ENCODE measurements at regions not wholly inside any gene's neighbourhood (a gene's known extent, or its start where the extent isn't known, plus 50 kb on each side); places are given as distances from the start of the nearest gene placed in this dataset.

DNA sequence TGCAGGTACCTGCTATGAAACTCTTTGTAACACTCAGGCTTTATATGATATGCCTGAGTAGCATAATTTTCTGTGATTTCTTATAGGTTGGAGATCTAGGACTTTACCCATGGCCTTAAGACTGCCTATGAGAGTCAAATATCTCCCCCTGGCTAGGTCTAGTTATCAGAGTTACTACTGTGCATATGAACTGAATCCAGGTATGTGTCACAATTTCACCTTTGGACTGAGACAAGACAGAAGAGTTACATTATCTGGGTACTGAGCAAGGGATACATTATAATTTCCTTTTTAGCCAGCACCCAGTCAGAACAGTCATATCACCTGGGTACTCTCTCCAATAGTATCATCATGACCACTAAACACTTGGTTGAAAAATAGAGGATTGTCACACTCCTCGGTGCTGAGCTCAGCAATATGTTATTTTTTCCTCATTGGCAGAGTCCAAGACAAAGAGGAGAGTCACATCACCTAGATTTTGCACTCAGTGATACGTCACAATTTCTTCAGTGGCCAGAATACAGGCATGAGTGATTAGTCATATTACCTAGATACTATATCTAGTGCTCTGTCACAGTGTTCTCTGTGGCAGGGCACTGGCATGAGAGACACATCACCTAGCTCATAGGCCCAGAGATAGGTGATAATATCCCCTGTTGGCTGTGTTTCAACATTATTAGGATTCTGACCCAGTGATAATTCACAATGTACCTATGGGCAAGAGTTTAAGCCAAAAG lies 1027.6 kb upstream of the AMELY start:
- no peaks in the 10 kb centered on the region for H3K9me3 ChIP-seq
- H3K27ac ChIP-seq: no peak overlapping the region
- TF ChIP-seq, protein P1, sequence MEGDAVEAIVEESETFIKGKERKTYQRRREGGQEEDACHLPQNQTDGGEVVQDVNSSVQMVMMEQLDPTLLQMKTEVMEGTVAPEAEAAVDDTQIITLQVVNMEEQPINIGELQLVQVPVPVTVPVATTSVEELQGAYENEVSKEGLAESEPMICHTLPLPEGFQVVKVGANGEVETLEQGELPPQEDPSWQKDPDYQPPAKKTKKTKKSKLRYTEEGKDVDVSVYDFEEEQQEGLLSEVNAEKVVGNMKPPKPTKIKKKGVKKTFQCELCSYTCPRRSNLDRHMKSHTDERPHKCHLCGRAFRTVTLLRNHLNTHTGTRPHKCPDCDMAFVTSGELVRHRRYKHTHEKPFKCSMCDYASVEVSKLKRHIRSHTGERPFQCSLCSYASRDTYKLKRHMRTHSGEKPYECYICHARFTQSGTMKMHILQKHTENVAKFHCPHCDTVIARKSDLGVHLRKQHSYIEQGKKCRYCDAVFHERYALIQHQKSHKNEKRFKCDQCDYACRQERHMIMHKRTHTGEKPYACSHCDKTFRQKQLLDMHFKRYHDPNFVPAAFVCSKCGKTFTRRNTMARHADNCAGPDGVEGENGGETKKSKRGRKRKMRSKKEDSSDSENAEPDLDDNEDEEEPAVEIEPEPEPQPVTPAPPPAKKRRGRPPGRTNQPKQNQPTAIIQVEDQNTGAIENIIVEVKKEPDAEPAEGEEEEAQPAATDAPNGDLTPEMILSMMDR (IDR thresholded peaks at IDR 0.05): no peak
- TF ChIP-seq EP300 (IDR thresholded peaks at IDR 0.05) (no peak), POLR2A (IDR thresholded peaks at IDR 0.05) (no peak), POLR2AphosphoS5 (IDR thresholded peaks at IDR 0.05) (no peak)
- no peaks in the 10 kb centered on the region for H3K27me3 ChIP-seq
- no peak for DNase-seq
- H3K4me1 ChIP-seq: no peaks in the 10 kb centered on the region
- H3K36me3 ChIP-seq: no peaks in the 10 kb centered on the region
- 76% methylated on average over 2 of the region's 2 CpGs; no CpG with 5 or more reads in 1 of the 2 donors for WGBS, 2 donors
- no peak overlapping the region for H3K4me3 ChIP-seq
- ATAC-seq (ENCODE audit: low FRiP score in 2 of 2): no peak

DNA sequence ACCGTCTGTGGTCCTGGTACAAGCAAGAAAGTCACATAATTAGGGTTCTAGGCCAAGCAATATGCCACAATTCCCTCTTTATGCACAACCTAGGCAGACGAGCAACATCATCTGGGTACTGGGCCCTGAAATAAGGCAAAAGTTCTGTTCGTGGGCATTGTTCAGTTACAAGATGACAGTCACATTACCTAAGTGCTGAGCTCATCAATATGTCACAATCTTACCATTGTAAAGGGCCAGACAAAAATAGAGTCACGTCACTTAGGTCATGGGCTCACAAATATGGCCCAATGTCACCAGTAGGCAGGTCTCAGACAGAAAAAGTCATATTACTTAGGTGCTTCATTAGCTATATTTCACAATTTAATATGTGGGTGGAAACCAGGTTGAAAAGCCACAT lies 1025.3 kb upstream of the AMELY start:
- DNase-seq: no peak
- no peak for ATAC-seq (ENCODE audit: low FRiP score in 2 of 2)
- Histone ChIP-seq H3K27me3 (no peaks in the 10 kb centered on the region), H3K27ac (no peak overlapping the region), H3K9me3 (no peaks in the 10 kb centered on the region), H3K4me3 (no peak overlapping the region), H3K4me1 (no peaks in the 10 kb centered on the region), H3K36me3 (no peaks in the 10 kb centered on the region)
- TF ChIP-seq POLR2A (IDR thresholded peaks at IDR 0.05): no peak
- no peak for TF ChIP-seq POLR2AphosphoS5 (IDR thresholded peaks at IDR 0.05)
- TF ChIP-seq, protein P1 (IDR thresholded peaks at IDR 0.05): no peak
- no peak for TF ChIP-seq EP300 (IDR thresholded peaks at IDR 0.05)
- 64% methylated on average over 4 of the region's 4 CpGs; no CpG with 5 or more reads in 1 of the 2 donors for WGBS, 2 donors

DNA sequence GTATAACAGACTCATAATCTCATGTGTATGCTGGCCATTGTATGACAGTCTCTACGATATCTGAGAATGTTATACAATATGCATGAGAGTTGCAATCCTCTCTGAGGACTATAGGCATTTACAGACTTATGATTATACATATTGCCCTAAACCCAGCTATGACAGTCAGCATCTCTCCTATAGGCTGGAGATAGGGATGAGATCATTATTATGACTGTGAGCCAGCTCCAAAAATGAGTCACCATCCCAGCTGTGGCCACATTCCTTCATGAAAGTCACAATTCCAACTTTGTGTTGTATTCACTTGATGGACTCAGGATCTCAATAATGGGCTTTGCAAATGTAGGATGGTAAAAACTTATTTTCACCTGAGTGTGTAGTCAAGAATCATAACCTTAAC lies 1024.5 kb upstream of the AMELY start:
- no peak for DNase-seq
- Histone ChIP-seq H3K9me3 (no peaks in the 10 kb centered on the region), H3K4me1 (no peaks in the 10 kb centered on the region), H3K27me3 (no peaks in the 10 kb centered on the region), H3K4me3 (no peak overlapping the region), H3K36me3 (no peaks in the 10 kb centered on the region), H3K27ac (no peak overlapping the region)
- no peak for TF ChIP-seq POLR2A (IDR thresholded peaks at IDR 0.05)
- no peak for TF ChIP-seq EP300 (IDR thresholded peaks at IDR 0.05)
- TF ChIP-seq POLR2AphosphoS5 (IDR thresholded peaks at IDR 0.05): no peak
- TF ChIP-seq, protein P1 (IDR thresholded peaks at IDR 0.05): no peak
- 93% methylated on average over 1 of the region's 1 CpG; no CpG with 5 or more reads in 1 of the 2 donors for WGBS, 2 donors
- ATAC-seq (ENCODE audit: low FRiP score in 2 of 2): peak in 1 of 2 donors; percentile 44

DNA sequence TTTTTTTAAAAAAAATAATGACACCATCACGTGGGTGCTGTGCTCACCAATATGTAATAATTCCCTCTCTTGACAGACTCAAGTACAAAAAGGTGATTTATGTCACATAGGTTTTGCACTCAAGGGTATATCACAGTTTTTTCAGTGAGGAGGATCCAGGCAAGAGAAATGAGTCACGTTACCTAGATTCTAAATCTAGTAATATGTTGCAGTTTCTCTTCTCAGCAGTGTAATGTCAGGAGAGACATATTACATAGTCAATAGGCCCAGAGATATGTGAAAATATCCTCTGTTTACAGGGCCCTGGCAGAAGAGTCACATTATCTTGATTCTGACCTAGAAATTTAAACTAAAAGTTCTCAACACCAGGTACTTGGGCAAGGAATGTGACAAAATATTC lies 1024.1 kb upstream of the AMELY start:
- H3K9me3 ChIP-seq: no peaks in the 10 kb centered on the region
- 80% methylated on average over 2 of the region's 2 CpGs; no CpG with 5 or more reads in 1 of the 2 donors for WGBS, 2 donors
- ATAC-seq (ENCODE audit: low FRiP score in 2 of 2) (no peak), DNase-seq (no peak)
- no peaks in the 10 kb centered on the region for H3K4me1 ChIP-seq
- H3K27ac ChIP-seq: no peak overlapping the region
- H3K36me3 ChIP-seq: no peaks in the 10 kb centered on the region
- TF ChIP-seq POLR2A (IDR thresholded peaks at IDR 0.05) (no peak), EP300 (IDR thresholded peaks at IDR 0.05) (no peak), POLR2AphosphoS5 (IDR thresholded peaks at IDR 0.05) (no peak)
- TF ChIP-seq, protein P1 (IDR thresholded peaks at IDR 0.05): no peak
- H3K4me3 ChIP-seq: no peak overlapping the region
- no peaks in the 10 kb centered on the region for H3K27me3 ChIP-seq

DNA sequence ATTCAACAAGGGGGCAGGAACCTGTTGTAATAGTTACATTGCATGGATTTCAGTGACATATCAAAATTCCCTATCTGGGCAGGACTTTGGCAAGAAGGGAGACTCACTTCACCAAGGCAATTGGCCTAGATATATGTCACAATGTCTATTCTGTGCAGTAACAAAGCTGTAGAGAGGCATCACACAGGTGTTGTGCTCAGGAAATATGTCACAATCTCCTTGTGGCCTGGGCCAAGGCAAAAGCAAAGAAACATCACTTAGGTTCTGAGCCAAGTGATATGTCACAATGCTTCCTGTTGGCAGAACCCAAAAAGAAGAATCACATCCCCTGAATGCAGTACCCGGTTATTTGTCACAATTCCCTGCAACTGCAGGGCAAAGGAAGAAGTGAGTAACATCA lies 1020.9 kb upstream of the AMELY start:
- Histone ChIP-seq H3K27ac (no peak overlapping the region), H3K4me3 (no peak overlapping the region), H3K9me3 (no peaks in the 10 kb centered on the region), H3K27me3 (no peaks in the 10 kb centered on the region), H3K4me1 (no peaks in the 10 kb centered on the region), H3K36me3 (no peaks in the 10 kb centered on the region)
- TF ChIP-seq POLR2A (IDR thresholded peaks at IDR 0.05): no peak
- TF ChIP-seq POLR2AphosphoS5 (IDR thresholded peaks at IDR 0.05): no peak
- no peak for DNase-seq
- no CpG with 5 or more reads among the region's 1 CpG for WGBS, 2 donors
- no peak for ATAC-seq (ENCODE audit: low FRiP score in 2 of 2)

All from upper lobe of left lung (tissue), 6 donors.